CD4-positive, alpha-beta T cell (primary cell): ENCODE measurements at regions not wholly inside any gene's neighbourhood (a gene's known extent, or its start where the extent isn't known, plus 50 kb on each side); places are given as distances from the start of the nearest gene placed in this dataset.

Experiments used
- ATAC-seq: fragments of 200-7000 bp; cut with Tn5 transposase; one replicate; pipeline ENCODE4 v1.10.0; 2022; ENCODE audit warnings: mild to moderate bottlenecking; ENCODE audit not compliant: poor library complexity
- CTCF ChIA-PET: fragments of 350-600 bp; sonication (Branson Sonifier 250); formaldehyde crosslinking; loops from one replicate; lab custom pipeline; 2021; ENCODE audit warnings: antibody characterized with exemption, inconsistent platforms; lab: Charles Lee
- POLR2A ChIA-PET: fragments of 350-600 bp; sonication (Branson Sonifier 250); formaldehyde crosslinking; loops from one replicate; lab custom pipeline; 2021; ENCODE audit warnings: antibody characterized with exemption, inconsistent platforms; lab: Charles Lee
- DNase-seq, 14 experiments: peaks; one replicate each; pipeline ENCODE4 v3.0.0-alpha.2; 2013 to 2020; ENCODE audit warnings: mixed read lengths in 2 of 14
- H3K27ac ChIP-seq, 2 donors: one replicate each; pipeline versions ENCODE4 v1.5.1 to v1.7.0; 2013; ENCODE audit warnings: low read length in 2 of 2, low read depth in 1 of 2, mild to moderate bottlenecking in 1 of 2
- H3K27me3 ChIP-seq, 2 experiments: 1 replicate in 1 of 2; 2 replicates in 1 of 2; pipeline versions ENCODE4 v1.6.1 to v1.7.0; 2013; ENCODE audit warnings: low read length in 2 of 2, control low read depth in 1 of 2, mild to moderate bottlenecking in 1 of 2, moderate library complexity in 1 of 2; ENCODE audit not compliant: insufficient read depth in 2 of 2, control insufficient read depth in 1 of 2
- H3K36me3 ChIP-seq: one replicate; pipeline ENCODE4 v1.6.1; 2013; ENCODE audit warnings: low read length, control low read depth; ENCODE audit not compliant: insufficient read depth
- H3K4me1 ChIP-seq: one replicate; pipeline ENCODE4 v1.6.1; 2013; ENCODE audit warnings: low read length, control low read depth; ENCODE audit not compliant: insufficient read depth
- H3K4me3 ChIP-seq: one replicate; pipeline ENCODE4 v1.5.1; 2013; ENCODE audit warnings: mild to moderate bottlenecking, low read length, moderate library complexity
- H3K9me3 ChIP-seq, 2 experiments: 1 replicate in 1 of 2; 2 replicates in 1 of 2; pipeline versions ENCODE4 v1.6.1 to v1.7.0; 2013; ENCODE audit warnings: low read length in 2 of 2, mild to moderate bottlenecking in 2 of 2, control low read depth in 1 of 2, moderate library complexity in 1 of 2; ENCODE audit not compliant: control insufficient read depth in 1 of 2, insufficient read depth in 1 of 2
- H3K27ac Mint-ChIP-seq: one replicate; pipeline ENCODE4 v1.8.0; 2020; ENCODE audit warnings: mixed read lengths
- H3K27me3 Mint-ChIP-seq: one replicate; pipeline ENCODE4 v1.8.0; 2021; ENCODE audit warnings: mixed read lengths
- H3K36me3 Mint-ChIP-seq: one replicate; pipeline ENCODE4 v1.8.0; 2021; ENCODE audit warnings: low read depth, mixed read lengths
- H3K4me1 Mint-ChIP-seq: one replicate; pipeline ENCODE4 v1.8.0; 2021; ENCODE audit warnings: low read depth, mixed read lengths
- H3K4me3 Mint-ChIP-seq: one replicate; pipeline ENCODE4 v1.8.0; 2020; ENCODE audit warnings: mild to moderate bottlenecking, mixed read lengths
- H3K9me3 Mint-ChIP-seq: one replicate; pipeline ENCODE4 v1.8.0; 2020; ENCODE audit warnings: mixed read lengths
- CTCF ChIP-seq: fragments of 200-600 bp; IDR thresholded peaks from one replicate; pipeline ENCODE4 v1.8.0; 2022; ENCODE audit warnings: antibody characterized with exemption, mild to moderate bottlenecking
- intact Hi-C, 2 experiments: fragments of 100-400 bp; cut with DNase I in 1 of 2; cut with micrococcal nuclease in 1 of 2; formaldehyde crosslinking; loops; one replicate each; pipeline versions ENCODE4 v1.15.1 to v1.9.0; 2023 to 2025; cut with DNase I, micrococcal nuclease

GRCh38 chr5:173451031-173451430 is 122.8 kb upstream of the STC2 start:
- H3K4me3 Mint-ChIP-seq = no peak overlapping the region
- no peaks in the 10 kb centered on the region for H3K9me3 ChIP-seq
- TF ChIP-seq CTCF = no peak
- CTCF ChIA-PET = interaction anchor here (0.7 kb wide), 1 partner anchor 59 kb away, joined by 3 read pairs; no protein-coding TSS in a partner anchor
- ATAC-seq (no peak), DNase-seq (no peak)
- no peak overlapping the region for H3K4me3 ChIP-seq
- no peaks in the 10 kb centered on the region for H3K4me1 Mint-ChIP-seq
- POLR2A ChIA-PET = no interaction called here
- H3K4me1 ChIP-seq = no peaks in the 10 kb centered on the region
- H3K27ac ChIP-seq = no peak overlapping the region
- H3K36me3 Mint-ChIP-seq = no peaks in the 10 kb centered on the region
- H3K27me3 ChIP-seq = peaks cover 0 to 4% of the 10 kb centered on the region in 2 experiments
- H3K27me3 Mint-ChIP-seq = no peaks in the 10 kb centered on the region
- H3K27ac Mint-ChIP-seq = no peak overlapping the region
- H3K36me3 ChIP-seq = no peaks in the 10 kb centered on the region
- intact Hi-C loops = no loop called here
- H3K9me3 Mint-ChIP-seq = no peaks in the 10 kb centered on the region

- Histone ChIP-seq H3K4me3 (no peak overlapping the region), H3K9me3 (no peaks in the 10 kb centered on the region), H3K4me1 (no peaks in the 10 kb centered on the region), H3K27ac (no peak overlapping the region), H3K27me3 (peaks cover 0 to 4% of the 10 kb centered on the region in 2 experiments), H3K36me3 (no peaks in the 10 kb centered on the region)
- no peak overlapping the region for H3K27ac Mint-ChIP-seq
- no peak for DNase-seq
- POLR2A ChIA-PET = no interaction called here
- H3K4me3 Mint-ChIP-seq = no peak overlapping the region
- CTCF ChIA-PET = no interaction called here
- no peaks in the 10 kb centered on the region for H3K4me1 Mint-ChIP-seq
- no peaks in the 10 kb centered on the region for H3K27me3 Mint-ChIP-seq
- H3K9me3 Mint-ChIP-seq = no peaks in the 10 kb centered on the region
- H3K36me3 Mint-ChIP-seq = no peaks in the 10 kb centered on the region
- intact Hi-C loops = no loop called here
- no peak for ATAC-seq
- TF ChIP-seq CTCF = no peak
Observed at GRCh38 chr5:173450188-173450587, 122.0 kb upstream of the STC2 start.

- H3K27me3 Mint-ChIP-seq = no peaks in the 10 kb centered on the region
- no peaks in the 10 kb centered on the region for H3K4me1 ChIP-seq
- no peaks in the 10 kb centered on the region for H3K4me1 Mint-ChIP-seq
- ChIA-PET CTCF (no interaction called here), POLR2A (no interaction called here)
- H3K4me3 ChIP-seq = no peak overlapping the region
- no peaks in the 10 kb centered on the region for H3K9me3 Mint-ChIP-seq
- no peaks in the 10 kb centered on the region for H3K9me3 ChIP-seq
- no peak for ATAC-seq
- DNase-seq = no peak
- H3K36me3 Mint-ChIP-seq = no peaks in the 10 kb centered on the region
- TF ChIP-seq CTCF = no peak
- H3K27ac ChIP-seq = no peak overlapping the region
- peaks cover 0 to 4% of the 10 kb centered on the region in 2 experiments for H3K27me3 ChIP-seq
- H3K27ac Mint-ChIP-seq = no peak overlapping the region
- intact Hi-C loops = no loop called here
- no peaks in the 10 kb centered on the region for H3K36me3 ChIP-seq
- H3K4me3 Mint-ChIP-seq = no peak overlapping the region
Observed at GRCh38 chr5:173448856-173449255, 120.6 kb upstream of the STC2 start.
